H1 (cell line): ENCODE measurements at regions not wholly inside any gene's neighbourhood (a gene's known extent, or its start where the extent isn't known, plus 50 kb on each side); places are given as distances from the start of the nearest gene placed in this dataset.

Experiments
- CHD7 ChIP-seq: fragments of 300-600 bp; sonication (generic); IDR thresholded peaks from 2 replicates; pipeline ENCODE4 v1.7.1; 2012; ENCODE audit warnings: low read length, moderate library complexity, mild to moderate bottlenecking, inconsistent platforms; ENCODE audit not compliant: insufficient replicate concordance

GRCh38 chr11:41533761-41534160 is 74.3 kb upstream of the LRRC4C start (continued):
- no peak for TF ChIP-seq CHD7
- TF ChIP-seq, all 59 proteins: peak for 0
